ENCODE measurements at regions not wholly inside any gene's neighbourhood (a gene's known extent, or its start where the extent isn't known, plus 50 kb on each side); places are given as distances from the start of the nearest gene placed in this dataset.

GRCh38 chr4:125042041-125042440 lies 272.7 kb upstream of the FAT4 start:
- TF ChIP-seq SETDB1 (IDR thresholded peaks at IDR 0.05; ENCODE audit: low read length), result no peak
- TF ChIP-seq EGR1 (conservative IDR thresholded peaks at IDR 0.05), result no peak
- TF ChIP-seq, protein P1, sequence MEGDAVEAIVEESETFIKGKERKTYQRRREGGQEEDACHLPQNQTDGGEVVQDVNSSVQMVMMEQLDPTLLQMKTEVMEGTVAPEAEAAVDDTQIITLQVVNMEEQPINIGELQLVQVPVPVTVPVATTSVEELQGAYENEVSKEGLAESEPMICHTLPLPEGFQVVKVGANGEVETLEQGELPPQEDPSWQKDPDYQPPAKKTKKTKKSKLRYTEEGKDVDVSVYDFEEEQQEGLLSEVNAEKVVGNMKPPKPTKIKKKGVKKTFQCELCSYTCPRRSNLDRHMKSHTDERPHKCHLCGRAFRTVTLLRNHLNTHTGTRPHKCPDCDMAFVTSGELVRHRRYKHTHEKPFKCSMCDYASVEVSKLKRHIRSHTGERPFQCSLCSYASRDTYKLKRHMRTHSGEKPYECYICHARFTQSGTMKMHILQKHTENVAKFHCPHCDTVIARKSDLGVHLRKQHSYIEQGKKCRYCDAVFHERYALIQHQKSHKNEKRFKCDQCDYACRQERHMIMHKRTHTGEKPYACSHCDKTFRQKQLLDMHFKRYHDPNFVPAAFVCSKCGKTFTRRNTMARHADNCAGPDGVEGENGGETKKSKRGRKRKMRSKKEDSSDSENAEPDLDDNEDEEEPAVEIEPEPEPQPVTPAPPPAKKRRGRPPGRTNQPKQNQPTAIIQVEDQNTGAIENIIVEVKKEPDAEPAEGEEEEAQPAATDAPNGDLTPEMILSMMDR (IDR thresholded peaks at IDR 0.05 in 2 of 3, conservative IDR thresholded peaks at IDR 0.05 in 1 of 3; ENCODE audit: insufficient read depth in 2 of 3, low read depth in 1 of 3, low read length in 3 of 3), result no peak
- TF ChIP-seq KDM2B (CRISPR knock-in tag; IDR thresholded peaks at IDR 0.05), result no peak
- no peak for TF ChIP-seq POLR2A (conservative IDR thresholded peaks at IDR 0.05)
- TF ChIP-seq, protein P2, sequence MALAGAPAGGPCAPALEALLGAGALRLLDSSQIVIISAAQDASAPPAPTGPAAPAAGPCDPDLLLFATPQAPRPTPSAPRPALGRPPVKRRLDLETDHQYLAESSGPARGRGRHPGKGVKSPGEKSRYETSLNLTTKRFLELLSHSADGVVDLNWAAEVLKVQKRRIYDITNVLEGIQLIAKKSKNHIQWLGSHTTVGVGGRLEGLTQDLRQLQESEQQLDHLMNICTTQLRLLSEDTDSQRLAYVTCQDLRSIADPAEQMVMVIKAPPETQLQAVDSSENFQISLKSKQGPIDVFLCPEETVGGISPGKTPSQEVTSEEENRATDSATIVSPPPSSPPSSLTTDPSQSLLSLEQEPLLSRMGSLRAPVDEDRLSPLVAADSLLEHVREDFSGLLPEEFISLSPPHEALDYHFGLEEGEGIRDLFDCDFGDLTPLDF (CRISPR knock-in tag; IDR thresholded peaks at IDR 0.05), result no peak
- TF ChIP-seq IRF2 (CRISPR knock-in tag; IDR thresholded peaks at IDR 0.05), result no peak
- no peak for TF ChIP-seq ATF7 (IDR thresholded peaks at IDR 0.05)
- TF ChIP-seq, protein P3, sequence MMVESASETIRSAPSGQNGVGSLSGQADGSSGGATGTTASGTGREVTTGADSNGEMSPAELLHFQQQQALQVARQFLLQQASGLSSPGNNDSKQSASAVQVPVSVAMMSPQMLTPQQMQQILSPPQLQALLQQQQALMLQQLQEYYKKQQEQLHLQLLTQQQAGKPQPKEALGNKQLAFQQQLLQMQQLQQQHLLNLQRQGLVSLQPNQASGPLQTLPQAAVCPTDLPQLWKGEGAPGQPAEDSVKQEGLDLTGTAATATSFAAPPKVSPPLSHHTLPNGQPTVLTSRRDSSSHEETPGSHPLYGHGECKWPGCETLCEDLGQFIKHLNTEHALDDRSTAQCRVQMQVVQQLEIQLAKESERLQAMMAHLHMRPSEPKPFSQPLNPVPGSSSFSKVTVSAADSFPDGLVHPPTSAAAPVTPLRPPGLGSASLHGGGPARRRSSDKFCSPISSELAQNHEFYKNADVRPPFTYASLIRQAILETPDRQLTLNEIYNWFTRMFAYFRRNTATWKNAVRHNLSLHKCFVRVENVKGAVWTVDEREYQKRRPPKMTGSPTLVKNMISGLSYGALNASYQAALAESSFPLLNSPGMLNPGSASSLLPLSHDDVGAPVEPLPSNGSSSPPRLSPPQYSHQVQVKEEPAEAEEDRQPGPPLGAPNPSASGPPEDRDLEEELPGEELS (CRISPR knock-in tag; IDR thresholded peaks at IDR 0.05; ENCODE audit: borderline replicate concordance), result no peak
- TF ChIP-seq SIN3A (IDR thresholded peaks at IDR 0.05; ENCODE audit: borderline replicate concordance in 2 of 2, control insufficient read depth in 1 of 2, low read depth in 2 of 2, low read length in 2 of 2), result no peak
